SK-N-SH (cell line): ENCODE measurements at regions not wholly inside any gene's neighbourhood (a gene's known extent, or its start where the extent isn't known, plus 50 kb on each side); places are given as distances from the start of the nearest gene placed in this dataset.

Experiments used
- CTCF ChIA-PET: fragments of 300-600, 350-600 bp; formaldehyde crosslinking; extraction: SDS; loops from one replicate; lab custom pipeline; 2021; lab: Yijun Ruan, JAX
- POLR2A ChIA-PET: fragments of 350-600 bp; sonication (Branson Sonifier 250); formaldehyde crosslinking; extraction: SDS; loops from one replicate; lab custom pipeline; 2020; ENCODE audit warnings: antibody characterized with exemption, inconsistent platforms; lab: Yijun Ruan, JAX
- DNase-seq: peaks from one replicate; pipeline ENCODE4 v3.0.0; 2012
- H2AFZ ChIP-seq: fragments of 200-600 bp; sonication (generic); 2 replicates; pipeline ENCODE4 v1.8.1; 2016; ENCODE audit warnings: antibody characterized with exemption, mild to moderate bottlenecking, low read depth
- H3F3A ChIP-seq: fragments of 200-600 bp; sonication (generic); replicated peaks from 2 replicates; pipeline ENCODE3; 2016; ENCODE audit warnings: antibody characterized with exemption, mild to moderate bottlenecking; ENCODE audit not compliant: insufficient read depth
- H3K27ac ChIP-seq, 2 experiments: fragments of 200-500 bp in 1 of 2; fragments of 200-600 bp in 1 of 2; sonication (Bioruptor generic) in 1 of 2; sonication (generic), shearing (Covaris generic) in 1 of 2; 2 replicates each; pipeline versions ENCODE4 v1.5.1 to v1.6.1; 2014 to 2016; ENCODE audit warnings: low read depth in 2 of 2, inconsistent platforms in 1 of 2, low read length in 1 of 2, mild to moderate bottlenecking in 1 of 2, mixed read lengths in 1 of 2
- H3K27me3 ChIP-seq: fragments of 200-600 bp; sonication (generic), shearing (Covaris generic); 2 replicates; pipeline ENCODE4 v1.6.1; 2016; ENCODE audit warnings: mixed run types; ENCODE audit not compliant: insufficient read depth
- H3K36me3 ChIP-seq, 2 experiments: fragments of 200-500 bp in 1 of 2; fragments of 200-600 bp in 1 of 2; sonication (Bioruptor generic) in 1 of 2; sonication (generic) in 1 of 2; replicated peaks in 1 of 2; 2 replicates each; pipeline versions ENCODE3 to v1.5.1; 2014 to 2016; ENCODE audit warnings: low read length in 1 of 2, mild to moderate bottlenecking in 1 of 2; ENCODE audit not compliant: insufficient read depth in 2 of 2, control insufficient read depth in 1 of 2
- H3K4me1 ChIP-seq, 2 experiments: fragments of 200-500 bp in 1 of 2; fragments of 200-600 bp in 1 of 2; sonication (Bioruptor generic) in 1 of 2; sonication (generic), shearing (Covaris generic) in 1 of 2; 2 replicates each; pipeline versions ENCODE4 v1.5.1 to v1.6.1; 2014 to 2016; ENCODE audit warnings: low read depth in 1 of 2, low read length in 1 of 2, mixed run types in 1 of 2; ENCODE audit not compliant: insufficient read depth in 2 of 2, control insufficient read depth in 1 of 2
- H3K4me2 ChIP-seq: fragments of 200-600 bp; sonication (generic), shearing (Covaris generic); 2 replicates; pipeline ENCODE4 v1.6.1; 2017; ENCODE audit warnings: mixed run types
- H3K4me3 ChIP-seq, 2 experiments: fragments of 200-500 bp in 1 of 2; fragments of 200-600 bp in 1 of 2; sonication (Bioruptor generic) in 1 of 2; sonication (generic), shearing (Covaris generic) in 1 of 2; 2 replicates each; pipeline versions ENCODE4 v1.5.1 to v1.8.1; 2014 to 2016; ENCODE audit warnings: low read depth in 2 of 2, inconsistent platforms in 1 of 2, low read length in 1 of 2, mild to moderate bottlenecking in 1 of 2, mixed read lengths in 1 of 2, moderate library complexity in 1 of 2
- H3K79me2 ChIP-seq: fragments of 200-600 bp; sonication (generic); 2 replicates; pipeline ENCODE4 v1.8.1; 2017; ENCODE audit warnings: mild to moderate bottlenecking; ENCODE audit not compliant: insufficient read depth
- H3K9ac ChIP-seq: fragments of 200-600 bp; sonication (generic); 2 replicates; pipeline ENCODE4 v1.6.1; 2017; ENCODE audit warnings: mixed run types
- H3K9me2 ChIP-seq: fragments of 200-600 bp; sonication (generic); 2 replicates; pipeline ENCODE4 v1.6.1; 2017; ENCODE audit warnings: mixed run types
- H3K9me3 ChIP-seq: fragments of 200-600 bp; sonication (generic); 2 replicates; pipeline ENCODE4 v1.6.1; 2017; ENCODE audit warnings: mixed run types, mild to moderate bottlenecking, moderate library complexity
- H4K20me1 ChIP-seq: fragments of 200-600 bp; sonication (generic); 2 replicates; pipeline ENCODE4 v1.6.1; 2017; ENCODE audit warnings: mild to moderate bottlenecking, mixed run types; ENCODE audit not compliant: insufficient read depth
- CTCF ChIP-seq: fragments of 200-600 bp; sonication (generic); IDR thresholded peaks from 2 replicates; pipeline ENCODE4 v1.6.1; 2017; ENCODE audit warnings: antibody characterized with exemption, mild to moderate bottlenecking, moderate library complexity
- EZH2phosphoT487 ChIP-seq: fragments of 200-600 bp; sonication (generic); IDR thresholded peaks from 2 replicates; pipeline ENCODE4 v1.6.1; 2017; ENCODE audit warnings: low read depth, mixed run types, mild to moderate bottlenecking, antibody characterized with exemption, moderate library complexity, borderline replicate concordance
- FOXJ3 ChIP-seq: sonication (generic); formaldehyde crosslinking; IDR thresholded peaks from 2 replicates; pipeline ENCODE4 v1.5.1; 2020; ENCODE audit warnings: mild to moderate bottlenecking, missing genetic modification reagents
- GATA2 ChIP-seq: sonication (generic); formaldehyde crosslinking; IDR thresholded peaks from 2 replicates; pipeline ENCODE4 v1.5.0; 2020; ENCODE audit warnings: mild to moderate bottlenecking, missing genetic modification reagents
- IRF3 ChIP-seq: fragments of 150-350 bp; IDR thresholded peaks from 2 replicates; pipeline ENCODE4 v1.6.1; 2016; ENCODE audit warnings: mild to moderate bottlenecking, low read depth, low read length
- MAX ChIP-seq: IDR thresholded peaks from 2 replicates; pipeline ENCODE4 v1.4.0; 2012; ENCODE audit warnings: low read depth
- NFIC ChIP-seq: IDR thresholded peaks from 2 replicates; pipeline ENCODE4 v1.4.0; 2012; ENCODE audit warnings: borderline replicate concordance
- PBX3 ChIP-seq: IDR thresholded peaks from 2 replicates; pipeline ENCODE4; 2012
- POLR2AphosphoS5 ChIP-seq: IDR thresholded peaks from 2 replicates; pipeline ENCODE4 v1.6.1; 2012; ENCODE audit warnings: low read depth, low read length
- RAD21 ChIP-seq: IDR thresholded peaks from 2 replicates; pipeline ENCODE4 v1.6.1; 2012; ENCODE audit warnings: mild to moderate bottlenecking, low read length
- RCOR1 ChIP-seq: fragments of 150-350 bp; IDR thresholded peaks from 2 replicates; pipeline ENCODE4 v1.6.1; 2017; ENCODE audit warnings: antibody characterized with exemption, low read length
- SIN3A ChIP-seq: IDR thresholded peaks from 2 replicates; pipeline ENCODE4 v1.6.1; 2012; ENCODE audit warnings: low read depth, mild to moderate bottlenecking, low read length, moderate library complexity, borderline replicate concordance
- SMC3 ChIP-seq: IDR thresholded peaks from 2 replicates; pipeline ENCODE4 v1.6.1; 2012; ENCODE audit warnings: low read depth, low read length, improper control_type of control experiment
- TCF12 ChIP-seq: IDR thresholded peaks from 2 replicates; pipeline ENCODE4 v1.4.0; 2012
- TEAD4 ChIP-seq: IDR thresholded peaks from 2 replicates; pipeline ENCODE4 v1.4.0; 2012; ENCODE audit warnings: mild to moderate bottlenecking, borderline replicate concordance; ENCODE audit not compliant: insufficient read depth
- USF1 ChIP-seq: IDR thresholded peaks from 2 replicates; pipeline ENCODE4 v1.4.0; 2012; ENCODE audit warnings: low read depth, borderline replicate concordance
- USF2 ChIP-seq: fragments of 150-350 bp; IDR thresholded peaks from 2 replicates; pipeline ENCODE4 v1.6.1; 2017; ENCODE audit warnings: antibody characterized with exemption, low read length, low read depth, borderline replicate concordance
- YY1 ChIP-seq: IDR thresholded peaks from 2 replicates; pipeline ENCODE4 v1.4.0; 2012; ENCODE audit warnings: low read depth, mild to moderate bottlenecking
- ZBTB33 ChIP-seq: IDR thresholded peaks from 2 replicates; pipeline ENCODE4 v1.4.0; 2012; ENCODE audit warnings: low read depth, borderline replicate concordance
- WGBS: methylation state at CpG from one replicate; pipeline ENCODE4 v1.1.6; 2017; ENCODE audit warnings: low lambda C conversion rate; 5-methylcytosine and 5-hydroxymethylcytosine counted together

GRCh38 chr16:6343157-6343556 lies 989.5 kb upstream of the RBFOX1 start:
- Histone ChIP-seq H3K9me2 (no peaks in the 10 kb centered on the region), H3K79me2 (no peaks in the 10 kb centered on the region), H3K27me3 (no peaks in the 10 kb centered on the region), H3F3A (no peaks in the 10 kb centered on the region), H3K4me1 (no peaks in the 10 kb centered on the region), H3K9me3 (no peaks in the 10 kb centered on the region), H2AFZ (no peak overlapping the region), H3K4me3 (no peak overlapping the region), H3K36me3 (no peaks in the 10 kb centered on the region), H3K27ac (no peak overlapping the region), H3K4me2 (no peak overlapping the region), H3K9ac (no peak overlapping the region), H4K20me1 (no peaks in the 10 kb centered on the region)
- ChIA-PET CTCF (no interaction called here), POLR2A (no interaction called here)
- 14% methylated on average over 2 of the region's 2 CpGs for WGBS
- TF ChIP-seq FOXJ3 (CRISPR knock-in tag) (no peak), RCOR1 (no peak), PBX3 (no peak), YY1 (no peak), POLR2AphosphoS5 (no peak), USF1 (no peak), IRF3 (no peak), SMC3 (no peak), ZBTB33 (no peak), CTCF (no peak), USF2 (no peak), GATA2 (CRISPR knock-in tag) (no peak), EZH2phosphoT487 (no peak), MAX (no peak), NFIC (no peak), TEAD4 (no peak), TCF12 (no peak), SIN3A (no peak), RAD21 (no peak)
- DNase-seq = no peak
